ENCODE measurements at regions not wholly inside any gene's neighbourhood (a gene's known extent, or its start where the extent isn't known, plus 50 kb on each side); places are given as distances from the start of the nearest gene placed in this dataset.
"Not testable (repeated sequence)": the region's sequence is repeated elsewhere in the genome, so short reads cannot be mapped to it uniquely, and the experiment has no call there.

- not testable (repeated sequence) for H3K4me3 ChIP-seq (ENCODE audit: low read depth, low read length)
These were observed 233.4 kb upstream of the FRG1 start for GRCh38 chr4:189707227-189707626.

DNA sequence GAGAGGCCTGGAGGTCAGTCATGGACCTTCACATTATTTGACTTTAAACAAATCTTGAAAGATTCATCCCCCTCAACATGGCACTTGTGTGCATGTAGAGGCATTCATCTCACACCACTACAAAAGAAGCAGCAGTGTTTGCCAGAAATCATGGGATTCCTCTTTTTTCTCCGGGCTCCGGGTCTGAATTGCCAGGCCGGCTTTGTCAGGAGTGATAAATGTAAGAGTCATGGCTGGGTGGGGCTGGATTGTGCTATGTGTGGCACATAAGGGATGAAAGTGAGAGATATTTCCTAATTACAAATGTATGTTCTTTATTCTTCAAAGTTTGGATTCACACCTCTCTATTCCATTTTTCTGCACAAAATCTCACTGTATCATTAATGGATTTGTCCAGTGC lies 228.7 kb upstream of the FRG1 start:
- H3K4me3 ChIP-seq (ENCODE audit: low read depth, low read length) = not testable (repeated sequence)

DNA sequence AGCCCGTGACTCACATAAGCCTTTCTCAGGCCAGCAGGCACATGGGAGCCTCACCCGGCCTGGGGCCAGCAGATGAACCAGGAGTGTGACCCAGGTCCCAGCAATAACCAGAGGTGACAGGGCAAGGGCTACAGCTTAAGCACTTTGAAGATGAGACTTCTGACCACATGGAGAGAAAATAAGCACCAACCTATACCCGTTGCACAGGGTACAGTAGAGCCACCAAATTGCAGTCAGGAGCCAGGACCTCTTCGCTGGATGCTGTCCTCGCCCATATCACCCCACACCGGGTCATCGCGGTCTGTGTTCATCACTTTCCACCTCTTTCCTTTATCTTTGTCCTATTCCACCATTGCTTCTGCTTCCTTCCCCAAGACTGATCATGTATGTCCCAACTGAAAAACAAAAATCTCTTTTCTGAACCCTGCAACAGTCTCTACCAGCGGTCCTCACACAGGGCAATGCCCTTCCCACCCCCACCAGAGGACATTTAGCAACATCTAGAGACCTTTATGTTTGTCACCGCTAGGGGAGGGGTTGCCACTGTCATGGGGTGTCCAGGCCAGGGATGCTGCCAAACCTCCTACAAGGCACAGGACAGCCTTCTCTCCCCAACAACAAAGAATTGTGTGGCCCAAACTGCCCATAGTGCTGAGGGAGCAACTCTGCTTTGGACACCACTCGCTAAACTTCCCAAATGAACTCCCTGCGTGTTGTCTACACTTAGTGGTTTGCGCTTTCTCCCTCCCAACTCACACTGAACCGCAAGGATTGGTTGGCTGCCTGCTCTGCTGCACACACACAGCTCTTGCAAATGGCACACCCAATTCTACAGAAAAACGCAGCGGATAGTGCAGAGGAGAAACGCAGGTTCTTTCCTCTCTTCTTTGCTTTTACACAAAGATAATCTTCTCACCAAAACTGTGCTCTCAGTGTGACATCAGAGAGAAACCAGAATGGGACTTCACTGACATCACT lies 219.4 kb upstream of the FRG1 start:
- peak overlapping the region; percentile 54 for H3K4me3 ChIP-seq (ENCODE audit: low read depth, low read length)

DNA sequence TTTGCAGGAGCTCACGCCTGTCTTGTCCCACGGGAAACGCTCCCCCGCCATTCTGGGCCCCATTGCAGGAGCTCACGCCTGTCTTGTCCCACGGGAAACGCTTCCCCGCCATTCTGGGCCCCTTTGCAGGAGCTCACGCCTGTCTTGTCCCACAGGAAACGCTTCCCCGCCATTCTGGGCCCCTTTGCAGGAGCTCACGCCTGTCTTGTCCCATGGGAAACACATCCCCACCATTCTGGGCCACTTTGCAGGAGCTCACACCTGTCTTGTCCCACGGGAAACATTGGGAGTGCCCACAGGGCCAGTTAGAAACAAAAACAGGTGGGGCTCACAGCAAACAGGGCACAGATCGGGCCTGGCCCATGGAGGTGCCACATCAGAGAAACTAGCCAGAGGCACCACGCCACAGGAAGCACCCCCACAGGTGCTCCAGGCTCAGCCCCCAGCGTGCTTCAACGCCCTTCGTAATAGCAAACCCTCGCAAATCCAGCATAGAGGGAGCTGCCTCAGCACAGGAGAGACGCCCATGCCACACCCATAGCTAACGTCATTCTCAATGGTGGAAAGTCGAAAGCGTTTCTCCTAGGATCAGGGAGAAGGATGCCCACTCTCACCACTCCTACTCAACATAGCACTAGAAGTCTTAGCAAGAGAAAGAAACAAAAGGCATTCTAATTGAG lies 218.2 kb upstream of the FRG1 start:
- not testable (repeated sequence) for H3K4me3 ChIP-seq (ENCODE audit: low read depth, low read length)

GRCh38 chr4:189727982-189728638 lies 212.6 kb upstream of the FRG1 start:
- not testable (repeated sequence) for H3K4me3 ChIP-seq (ENCODE audit: low read depth, low read length)

- not testable (repeated sequence) for H3K4me3 ChIP-seq (ENCODE audit: low read depth, low read length)
These were observed 208.7 kb upstream of the FRG1 start for GRCh38 chr4:189731989-189732388.

DNA sequence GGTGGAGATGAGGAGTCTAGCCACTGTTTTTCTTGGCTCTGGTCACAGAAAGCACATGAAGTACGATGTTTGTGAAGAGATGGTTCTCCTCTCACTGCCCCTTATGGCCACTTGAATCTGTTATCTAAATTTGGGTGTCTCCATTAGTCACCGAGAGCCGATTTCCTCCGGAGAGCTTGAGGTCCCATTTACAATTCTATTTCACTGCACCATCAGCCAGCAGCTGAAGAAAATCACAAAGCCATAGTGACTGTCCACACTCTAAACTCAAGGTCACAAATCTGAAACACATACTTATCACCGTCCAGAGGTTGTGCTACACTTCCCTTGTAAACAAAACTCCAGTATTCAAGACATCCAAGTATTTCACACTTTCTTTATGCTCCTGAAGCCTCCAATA lies 207.2 kb upstream of the FRG1 start:
- not testable (repeated sequence) for H3K4me3 ChIP-seq (ENCODE audit: low read depth, low read length)

GRCh38 chr4:189734648-189735267 lies 205.9 kb upstream of the FRG1 start:
- H3K4me3 ChIP-seq (ENCODE audit: low read depth, low read length) = not testable (repeated sequence)

DNA sequence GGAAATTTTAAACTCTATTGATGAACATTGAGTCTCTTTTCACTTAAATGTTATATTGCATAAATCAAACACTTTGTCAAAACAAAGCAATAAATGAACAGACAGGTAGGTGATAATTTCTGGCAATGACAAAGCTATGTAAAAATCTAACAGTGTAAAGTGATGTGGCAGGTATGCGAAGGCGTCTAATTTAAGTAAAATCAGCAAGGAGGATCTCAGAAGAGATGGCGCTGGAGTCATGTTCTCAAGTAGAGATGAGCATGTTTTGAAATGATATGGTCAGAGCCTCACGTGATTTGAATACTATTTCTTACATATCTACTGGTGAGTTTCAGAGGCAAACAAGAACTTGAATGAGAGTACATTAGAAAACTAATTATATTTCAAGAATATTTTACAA lies 204.0 kb upstream of the FRG1 start:
- not testable (repeated sequence) for H3K4me3 ChIP-seq (ENCODE audit: low read depth, low read length)

GRCh38 chr4:189740118-189740517 lies 200.6 kb upstream of the FRG1 start:
- not testable (repeated sequence) for H3K4me3 ChIP-seq (ENCODE audit: low read depth, low read length)

DNA sequence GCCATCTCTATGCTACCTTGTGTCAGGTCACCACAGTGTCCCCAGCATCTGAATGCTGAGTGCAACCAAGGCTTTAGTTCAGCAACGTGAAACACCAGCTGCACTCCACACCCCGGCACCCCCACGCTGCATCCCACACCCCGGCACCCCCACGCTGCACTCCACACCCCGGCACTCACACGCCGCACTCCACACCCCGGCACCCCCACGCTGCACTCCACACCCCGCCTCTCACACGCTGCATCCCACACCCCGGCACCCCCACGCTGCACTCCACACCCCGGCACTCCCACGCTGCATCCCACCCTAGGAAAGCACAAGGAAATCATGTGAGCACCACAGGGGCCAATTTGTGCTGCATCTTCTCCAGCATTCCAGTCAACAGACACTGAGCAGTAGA lies 199.8 kb upstream of the FRG1 start:
- no peak overlapping the region for H3K4me3 ChIP-seq (ENCODE audit: low read depth, low read length)
- TF ChIP-seq CTCF (IDR thresholded peaks at IDR 0.05; ENCODE audit: low read depth, low read length) = no peak

GRCh38 chr4:189753092-189753491 lies 187.6 kb upstream of the FRG1 start:
- H3K4me3 ChIP-seq (ENCODE audit: low read depth, low read length) = not testable (repeated sequence)

DNA sequence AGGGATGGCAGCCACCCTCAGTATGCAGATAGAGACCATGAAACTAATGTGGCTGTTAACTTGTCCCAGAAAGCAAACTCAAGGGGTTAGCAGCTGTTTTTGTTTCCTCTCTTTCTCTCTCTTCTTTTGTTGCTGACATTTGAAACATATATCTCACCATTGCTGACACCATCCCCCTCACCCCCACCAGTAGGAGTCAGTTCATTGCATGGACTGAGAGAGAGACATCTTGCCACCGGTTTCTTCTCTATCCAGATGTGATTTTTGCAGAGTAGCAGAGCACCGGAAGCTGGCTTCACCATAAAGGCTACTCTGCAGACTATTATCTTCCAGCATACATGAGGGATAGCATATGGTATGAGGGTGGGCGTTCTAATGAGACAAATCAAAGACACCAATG lies 177.1 kb upstream of the FRG1 start:
- TF ChIP-seq CTCF (IDR thresholded peaks at IDR 0.05; ENCODE audit: low read depth, low read length) = no peak
- H3K4me3 ChIP-seq (ENCODE audit: low read depth, low read length) = no peak overlapping the region

Measured in WI38 (cell line).